GM23338 (cell line): ENCODE measurements at regions not wholly inside any gene's neighbourhood (a gene's known extent, or its start where the extent isn't known, plus 50 kb on each side); places are given as distances from the start of the nearest gene placed in this dataset.

Source experiments
- ATAC-seq: fragments of 200-7000 bp; cut with Tn5 transposase; 3 replicates; pipeline ENCODE4 v1.9.1; 2020
- DNase-seq: peaks from one replicate; pipeline ENCODE4 v3.0.0-alpha.2; 2015; ENCODE audit warnings: low spot score
- H2AFZ ChIP-seq: fragments of 200-600 bp; sonication (generic); 2 replicates; pipeline ENCODE4 v1.8.0; 2016; ENCODE audit warnings: antibody characterized with exemption, mild to moderate bottlenecking, moderate library complexity
- H3F3A ChIP-seq: fragments of 200-600 bp; sonication (generic); replicated peaks from 2 replicates; pipeline ENCODE4 v1.8.0; 2017; ENCODE audit warnings: antibody characterized with exemption, mixed run types, low read depth
- H3K27ac ChIP-seq: fragments of 200-600 bp; sonication (generic); 2 replicates; pipeline ENCODE4 v1.6.1; 2016; ENCODE audit warnings: low read depth
- H3K27me3 ChIP-seq: fragments of 200-600 bp; sonication (generic); 2 replicates; pipeline ENCODE4 v1.8.0; 2016; ENCODE audit warnings: mild to moderate bottlenecking, mixed run types, moderate library complexity; ENCODE audit not compliant: insufficient read depth
- H3K36me3 ChIP-seq: fragments of 200-600 bp; sonication (generic); 2 replicates; pipeline ENCODE4 v1.8.0; 2016; ENCODE audit warnings: mild to moderate bottlenecking; ENCODE audit not compliant: insufficient read depth
- H3K4me1 ChIP-seq: fragments of 200-600 bp; sonication (generic); 2 replicates; pipeline ENCODE4 v1.8.0; 2016; ENCODE audit warnings: mild to moderate bottlenecking, moderate library complexity; ENCODE audit not compliant: insufficient read depth
- H3K4me2 ChIP-seq: fragments of 200-600 bp; sonication (generic); 2 replicates; pipeline ENCODE4 v1.7.1; 2017; ENCODE audit warnings: mixed run types
- H3K4me3 ChIP-seq: fragments of 200-600 bp; sonication (generic); 2 replicates; pipeline ENCODE4 v1.6.1; 2016; ENCODE audit warnings: mixed run types
- H3K79me2 ChIP-seq: fragments of 200-600 bp; sonication (generic); replicated peaks from 2 replicates; pipeline ENCODE4 v1.8.0; 2017; ENCODE audit warnings: mild to moderate bottlenecking; ENCODE audit not compliant: insufficient read depth
- H3K9me2 ChIP-seq: fragments of 200-600 bp; sonication (generic); 2 replicates; pipeline ENCODE4 v1.8.0; 2017; ENCODE audit not compliant: insufficient read depth
- H4K20me1 ChIP-seq: fragments of 200-600 bp; sonication (generic); replicated peaks from 2 replicates; pipeline ENCODE4 v1.8.0; 2017; ENCODE audit warnings: mild to moderate bottlenecking; ENCODE audit not compliant: insufficient read depth
- H3K27ac Mint-ChIP-seq: 2 replicates; pipeline ENCODE4 v1.8.0; 2020; ENCODE audit warnings: inconsistent platforms, mild to moderate bottlenecking, moderate library complexity, mixed read lengths
- H3K27me3 Mint-ChIP-seq: 3 replicates; pipeline ENCODE4 v1.8.0; 2022; ENCODE audit warnings: low read depth, mild to moderate bottlenecking, moderate library complexity, mixed read lengths, inconsistent platforms; ENCODE audit not compliant: insufficient read depth, poor library complexity
- H3K36me3 Mint-ChIP-seq: 3 replicates; pipeline ENCODE4 v1.8.0; 2021; ENCODE audit warnings: low read depth, mild to moderate bottlenecking, inconsistent platforms, moderate library complexity, mixed read lengths
- H3K4me1 Mint-ChIP-seq: 3 replicates; pipeline ENCODE4 v1.8.0; 2020; ENCODE audit warnings: mild to moderate bottlenecking, inconsistent platforms, mixed read lengths
- H3K4me3 Mint-ChIP-seq: 3 replicates; pipeline ENCODE4 v1.8.0; 2021; ENCODE audit warnings: moderate library complexity, mild to moderate bottlenecking, inconsistent platforms, mixed read lengths
- H3K9me3 Mint-ChIP-seq: 3 replicates; pipeline ENCODE4 v1.8.0; 2020; ENCODE audit warnings: moderate library complexity, mild to moderate bottlenecking, inconsistent platforms, mixed read lengths
- CREB1 ChIP-seq: fragments of 250-450 bp; sonication (Bioruptor Pico); IDR thresholded peaks from 2 replicates; pipeline ENCODE4 v1.5.0; 2020; ENCODE audit warnings: low read depth, mild to moderate bottlenecking, moderate library complexity
- EZH2 ChIP-seq: fragments of 200-600 bp; sonication (generic); IDR thresholded peaks from one replicate; pipeline ENCODE4 v1.8.0; 2017; ENCODE audit warnings: antibody characterized with exemption, mild to moderate bottlenecking, low read depth; ENCODE audit not compliant: unreplicated experiment
- EZH2phosphoT487 ChIP-seq: fragments of 200-600 bp; sonication (generic); IDR thresholded peaks from one replicate; pipeline ENCODE4 v1.8.1; 2018; ENCODE audit warnings: antibody characterized with exemption; ENCODE audit not compliant: unreplicated experiment
- NANOG ChIP-seq: IDR thresholded peaks from 2 replicates; pipeline ENCODE4 v1.6.1; 2016; ENCODE audit warnings: antibody characterized with exemption, borderline replicate concordance
- POLR2AphosphoS5 ChIP-seq: IDR thresholded peaks from 2 replicates; pipeline ENCODE4 v1.6.1; 2016; ENCODE audit warnings: antibody characterized with exemption, low read depth
- STAT1 ChIP-seq: IDR thresholded peaks from one replicate; pipeline ENCODE4 v1.6.1; 2016; ENCODE audit warnings: antibody characterized with exemption; ENCODE audit not compliant: unreplicated experiment
- ZNF114 ChIP-seq: fragments of 250-450 bp; sonication (Bioruptor Pico); IDR thresholded peaks from 2 replicates; pipeline ENCODE4 v1.5.0; 2020; ENCODE audit warnings: mild to moderate bottlenecking, moderate library complexity
- TF ChIP-seq, protein P1 (sequence below): fragments of 250-450 bp; sonication (Bioruptor Pico); IDR thresholded peaks from 2 replicates; pipeline ENCODE4 v1.5.0; 2020; ENCODE audit warnings: mild to moderate bottlenecking, moderate library complexity
- TF ChIP-seq, protein P2 (sequence below), 2 experiments: fragments of 200-600 bp in 1 of 2; sonication (generic) in 1 of 2; conservative IDR thresholded peaks; 2 replicates each; pipeline versions ENCODE4 v1.5.1 to v1.6.1; 2016 to 2017; ENCODE audit warnings: antibody characterized with exemption in 2 of 2, low read depth in 2 of 2, mild to moderate bottlenecking in 2 of 2, moderate library complexity in 1 of 2
- TF ChIP-seq, protein P3 (sequence below): IDR thresholded peaks from one replicate; pipeline ENCODE4 v1.6.1; 2018; ENCODE audit warnings: antibody characterized with exemption; ENCODE audit not compliant: unreplicated experiment
- TF ChIP-seq, protein P4 (sequence below): IDR thresholded peaks from 2 replicates; pipeline ENCODE4 v1.6.1; 2016; ENCODE audit warnings: antibody characterized with exemption

DNA sequence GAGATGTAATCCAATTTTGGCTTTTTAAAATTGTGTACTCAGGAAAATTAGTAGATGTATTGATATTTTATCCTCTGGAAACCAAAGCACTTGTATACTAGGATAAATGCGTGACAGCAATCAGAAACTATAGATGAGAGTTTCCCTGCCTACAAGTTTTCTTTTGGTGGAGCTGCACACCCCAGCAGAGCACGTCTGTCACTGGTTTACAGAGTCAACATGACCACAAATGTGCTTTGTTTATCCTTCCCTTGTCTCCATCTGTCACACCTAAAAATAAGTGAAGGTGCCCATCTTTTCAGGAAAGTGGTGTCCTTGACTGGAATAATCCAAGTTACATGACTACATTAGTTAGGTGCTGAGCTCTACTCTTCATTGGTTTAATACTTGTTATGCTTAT is 210.4 kb upstream of the DSEL start (continued):
- TF ChIP-seq, protein P1, sequence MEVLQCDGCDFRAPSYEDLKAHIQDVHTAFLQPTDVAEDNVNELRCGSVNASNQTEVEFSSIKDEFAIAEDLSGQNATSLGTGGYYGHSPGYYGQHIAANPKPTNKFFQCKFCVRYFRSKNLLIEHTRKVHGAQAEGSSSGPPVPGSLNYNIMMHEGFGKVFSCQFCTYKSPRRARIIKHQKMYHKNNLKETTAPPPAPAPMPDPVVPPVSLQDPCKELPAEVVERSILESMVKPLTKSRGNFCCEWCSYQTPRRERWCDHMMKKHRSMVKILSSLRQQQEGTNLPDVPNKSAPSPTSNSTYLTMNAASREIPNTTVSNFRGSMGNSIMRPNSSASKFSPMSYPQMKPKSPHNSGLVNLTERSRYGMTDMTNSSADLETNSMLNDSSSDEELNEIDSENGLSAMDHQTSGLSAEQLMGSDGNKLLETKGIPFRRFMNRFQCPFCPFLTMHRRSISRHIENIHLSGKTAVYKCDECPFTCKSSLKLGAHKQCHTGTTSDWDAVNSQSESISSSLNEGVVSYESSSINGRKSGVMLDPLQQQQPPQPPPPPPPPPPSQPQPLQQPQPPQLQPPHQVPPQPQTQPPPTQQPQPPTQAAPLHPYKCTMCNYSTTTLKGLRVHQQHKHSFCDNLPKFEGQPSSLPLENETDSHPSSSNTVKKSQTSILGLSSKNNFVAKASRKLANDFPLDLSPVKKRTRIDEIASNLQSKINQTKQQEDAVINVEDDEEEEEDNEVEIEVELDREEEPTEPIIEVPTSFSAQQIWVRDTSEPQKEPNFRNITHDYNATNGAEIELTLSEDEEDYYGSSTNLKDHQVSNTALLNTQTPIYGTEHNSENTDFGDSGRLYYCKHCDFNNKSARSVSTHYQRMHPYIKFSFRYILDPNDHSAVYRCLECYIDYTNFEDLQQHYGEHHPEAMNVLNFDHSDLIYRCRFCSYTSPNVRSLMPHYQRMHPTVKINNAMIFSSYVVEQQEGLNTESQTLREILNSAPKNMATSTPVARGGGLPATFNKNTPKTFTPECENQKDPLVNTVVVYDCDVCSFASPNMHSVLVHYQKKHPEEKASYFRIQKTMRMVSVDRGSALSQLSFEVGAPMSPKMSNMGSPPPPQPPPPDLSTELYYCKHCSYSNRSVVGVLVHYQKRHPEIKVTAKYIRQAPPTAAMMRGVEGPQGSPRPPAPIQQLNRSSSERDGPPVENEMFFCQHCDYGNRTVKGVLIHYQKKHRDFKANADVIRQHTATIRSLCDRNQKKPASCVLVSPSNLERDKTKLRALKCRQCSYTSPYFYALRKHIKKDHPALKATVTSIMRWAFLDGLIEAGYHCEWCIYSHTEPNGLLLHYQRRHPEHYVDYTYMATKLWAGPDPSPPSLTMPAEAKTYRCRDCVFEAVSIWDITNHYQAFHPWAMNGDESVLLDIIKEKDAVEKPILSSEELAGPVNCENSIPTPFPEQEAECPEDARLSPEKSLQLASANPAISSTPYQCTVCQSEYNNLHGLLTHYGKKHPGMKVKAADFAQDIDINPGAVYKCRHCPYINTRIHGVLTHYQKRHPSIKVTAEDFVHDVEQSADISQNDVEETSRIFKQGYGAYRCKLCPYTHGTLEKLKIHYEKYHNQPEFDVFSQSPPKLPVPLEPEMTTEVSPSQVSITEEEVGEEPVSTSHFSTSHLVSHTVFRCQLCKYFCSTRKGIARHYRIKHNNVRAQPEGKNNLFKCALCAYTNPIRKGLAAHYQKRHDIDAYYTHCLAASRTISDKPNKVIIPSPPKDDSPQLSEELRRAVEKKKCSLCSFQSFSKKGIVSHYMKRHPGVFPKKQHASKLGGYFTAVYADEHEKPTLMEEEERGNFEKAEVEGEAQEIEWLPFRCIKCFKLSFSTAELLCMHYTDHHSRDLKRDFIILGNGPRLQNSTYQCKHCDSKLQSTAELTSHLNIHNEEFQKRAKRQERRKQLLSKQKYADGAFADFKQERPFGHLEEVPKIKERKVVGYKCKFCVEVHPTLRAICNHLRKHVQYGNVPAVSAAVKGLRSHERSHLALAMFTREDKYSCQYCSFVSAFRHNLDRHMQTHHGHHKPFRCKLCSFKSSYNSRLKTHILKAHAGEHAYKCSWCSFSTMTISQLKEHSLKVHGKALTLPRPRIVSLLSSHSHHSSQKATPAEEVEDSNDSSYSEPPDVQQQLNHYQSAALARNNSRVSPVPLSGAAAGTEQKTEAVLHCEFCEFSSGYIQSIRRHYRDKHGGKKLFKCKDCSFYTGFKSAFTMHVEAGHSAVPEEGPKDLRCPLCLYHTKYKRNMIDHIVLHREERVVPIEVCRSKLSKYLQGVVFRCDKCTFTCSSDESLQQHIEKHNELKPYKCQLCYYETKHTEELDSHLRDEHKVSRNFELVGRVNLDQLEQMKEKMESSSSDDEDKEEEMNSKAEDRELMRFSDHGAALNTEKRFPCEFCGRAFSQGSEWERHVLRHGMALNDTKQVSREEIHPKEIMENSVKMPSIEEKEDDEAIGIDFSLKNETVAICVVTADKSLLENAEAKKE (CRISPR knock-in tag): no peak
- no peak for TF ChIP-seq EZH2

DNA sequence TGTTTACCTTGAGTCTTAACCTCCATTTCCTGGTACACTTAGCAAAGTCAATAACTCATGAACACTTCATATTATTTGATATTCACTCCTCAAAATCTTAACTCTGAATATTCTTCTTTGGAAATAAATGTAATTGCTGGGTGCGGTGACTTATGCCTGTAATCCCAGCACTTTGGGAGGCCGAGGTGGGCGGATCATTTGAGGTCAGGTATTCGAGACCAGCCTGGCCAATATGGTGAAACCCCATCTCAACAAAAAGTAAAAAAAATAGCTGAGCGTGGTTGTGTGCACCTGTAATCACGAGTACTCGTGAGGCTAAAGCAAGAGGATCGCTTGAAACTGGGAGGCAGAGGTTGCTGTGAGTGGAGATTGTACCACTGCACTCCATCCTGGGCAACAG is 201.3 kb upstream of the DSEL start:
- ATAC-seq: no peak
- DNase-seq: no peak
- Mint-ChIP-seq H3K27ac (no peak overlapping the region), H3K36me3 (no peaks in the 10 kb centered on the region), H3K9me3 (no peaks in the 10 kb centered on the region), H3K4me1 (no peaks in the 10 kb centered on the region), H3K27me3 (no peaks in the 10 kb centered on the region), H3K4me3 (no peak overlapping the region)
- Histone ChIP-seq H3K27ac (no peak overlapping the region), H3K9me2 (peaks cover 6% of the 10 kb centered on the region; the same call in 1 of the 2 replicates), H3K27me3 (no peaks in the 10 kb centered on the region), H3F3A (no peaks in the 10 kb centered on the region), H3K79me2 (no peaks in the 10 kb centered on the region), H3K36me3 (no peaks in the 10 kb centered on the region), H3K4me2 (no peak overlapping the region), H4K20me1 (no peaks in the 10 kb centered on the region), H3K4me1 (no peaks in the 10 kb centered on the region), H2AFZ (no peak overlapping the region), H3K4me3 (no peak overlapping the region)
- TF ChIP-seq, protein P2, sequence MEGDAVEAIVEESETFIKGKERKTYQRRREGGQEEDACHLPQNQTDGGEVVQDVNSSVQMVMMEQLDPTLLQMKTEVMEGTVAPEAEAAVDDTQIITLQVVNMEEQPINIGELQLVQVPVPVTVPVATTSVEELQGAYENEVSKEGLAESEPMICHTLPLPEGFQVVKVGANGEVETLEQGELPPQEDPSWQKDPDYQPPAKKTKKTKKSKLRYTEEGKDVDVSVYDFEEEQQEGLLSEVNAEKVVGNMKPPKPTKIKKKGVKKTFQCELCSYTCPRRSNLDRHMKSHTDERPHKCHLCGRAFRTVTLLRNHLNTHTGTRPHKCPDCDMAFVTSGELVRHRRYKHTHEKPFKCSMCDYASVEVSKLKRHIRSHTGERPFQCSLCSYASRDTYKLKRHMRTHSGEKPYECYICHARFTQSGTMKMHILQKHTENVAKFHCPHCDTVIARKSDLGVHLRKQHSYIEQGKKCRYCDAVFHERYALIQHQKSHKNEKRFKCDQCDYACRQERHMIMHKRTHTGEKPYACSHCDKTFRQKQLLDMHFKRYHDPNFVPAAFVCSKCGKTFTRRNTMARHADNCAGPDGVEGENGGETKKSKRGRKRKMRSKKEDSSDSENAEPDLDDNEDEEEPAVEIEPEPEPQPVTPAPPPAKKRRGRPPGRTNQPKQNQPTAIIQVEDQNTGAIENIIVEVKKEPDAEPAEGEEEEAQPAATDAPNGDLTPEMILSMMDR (conservative IDR thresholded peaks at IDR 0.05; ENCODE audit: low read depth in 2 of 2): no peak
- TF ChIP-seq, protein P3, sequence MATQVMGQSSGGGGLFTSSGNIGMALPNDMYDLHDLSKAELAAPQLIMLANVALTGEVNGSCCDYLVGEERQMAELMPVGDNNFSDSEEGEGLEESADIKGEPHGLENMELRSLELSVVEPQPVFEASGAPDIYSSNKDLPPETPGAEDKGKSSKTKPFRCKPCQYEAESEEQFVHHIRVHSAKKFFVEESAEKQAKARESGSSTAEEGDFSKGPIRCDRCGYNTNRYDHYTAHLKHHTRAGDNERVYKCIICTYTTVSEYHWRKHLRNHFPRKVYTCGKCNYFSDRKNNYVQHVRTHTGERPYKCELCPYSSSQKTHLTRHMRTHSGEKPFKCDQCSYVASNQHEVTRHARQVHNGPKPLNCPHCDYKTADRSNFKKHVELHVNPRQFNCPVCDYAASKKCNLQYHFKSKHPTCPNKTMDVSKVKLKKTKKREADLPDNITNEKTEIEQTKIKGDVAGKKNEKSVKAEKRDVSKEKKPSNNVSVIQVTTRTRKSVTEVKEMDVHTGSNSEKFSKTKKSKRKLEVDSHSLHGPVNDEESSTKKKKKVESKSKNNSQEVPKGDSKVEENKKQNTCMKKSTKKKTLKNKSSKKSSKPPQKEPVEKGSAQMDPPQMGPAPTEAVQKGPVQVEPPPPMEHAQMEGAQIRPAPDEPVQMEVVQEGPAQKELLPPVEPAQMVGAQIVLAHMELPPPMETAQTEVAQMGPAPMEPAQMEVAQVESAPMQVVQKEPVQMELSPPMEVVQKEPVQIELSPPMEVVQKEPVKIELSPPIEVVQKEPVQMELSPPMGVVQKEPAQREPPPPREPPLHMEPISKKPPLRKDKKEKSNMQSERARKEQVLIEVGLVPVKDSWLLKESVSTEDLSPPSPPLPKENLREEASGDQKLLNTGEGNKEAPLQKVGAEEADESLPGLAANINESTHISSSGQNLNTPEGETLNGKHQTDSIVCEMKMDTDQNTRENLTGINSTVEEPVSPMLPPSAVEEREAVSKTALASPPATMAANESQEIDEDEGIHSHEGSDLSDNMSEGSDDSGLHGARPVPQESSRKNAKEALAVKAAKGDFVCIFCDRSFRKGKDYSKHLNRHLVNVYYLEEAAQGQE: no peak
- TF ChIP-seq STAT1 (no peak), CREB1 (CRISPR knock-in tag) (no peak), EZH2phosphoT487 (no peak), EZH2 (no peak), NANOG (no peak), ZNF114 (CRISPR knock-in tag) (no peak), POLR2AphosphoS5 (no peak)
- TF ChIP-seq, protein P4, sequence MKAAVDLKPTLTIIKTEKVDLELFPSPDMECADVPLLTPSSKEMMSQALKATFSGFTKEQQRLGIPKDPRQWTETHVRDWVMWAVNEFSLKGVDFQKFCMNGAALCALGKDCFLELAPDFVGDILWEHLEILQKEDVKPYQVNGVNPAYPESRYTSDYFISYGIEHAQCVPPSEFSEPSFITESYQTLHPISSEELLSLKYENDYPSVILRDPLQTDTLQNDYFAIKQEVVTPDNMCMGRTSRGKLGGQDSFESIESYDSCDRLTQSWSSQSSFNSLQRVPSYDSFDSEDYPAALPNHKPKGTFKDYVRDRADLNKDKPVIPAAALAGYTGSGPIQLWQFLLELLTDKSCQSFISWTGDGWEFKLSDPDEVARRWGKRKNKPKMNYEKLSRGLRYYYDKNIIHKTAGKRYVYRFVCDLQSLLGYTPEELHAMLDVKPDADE: no peak
